Glutamatergic neuron (in vitro differentiated cells): ENCODE measurements at regions not wholly inside any gene's neighbourhood (a gene's known extent, or its start where the extent isn't known, plus 50 kb on each side); places are given as distances from the start of the nearest gene placed in this dataset.

Experiments
- DNase-seq: peaks from one replicate; pipeline ENCODE4 v3.0.0; 2022
- H3K27ac Mint-ChIP-seq: one replicate; pipeline ENCODE4 v1.8.0; 2020; ENCODE audit warnings: mild to moderate bottlenecking, mixed read lengths, inconsistent platforms; ENCODE audit not compliant: unreplicated experiment
- H3K27me3 Mint-ChIP-seq: one replicate; pipeline ENCODE4 v1.8.0; 2020; ENCODE audit warnings: mild to moderate bottlenecking, moderate library complexity, mixed read lengths, inconsistent platforms; ENCODE audit not compliant: unreplicated experiment
- H3K36me3 Mint-ChIP-seq: one replicate; pipeline ENCODE4 v1.8.0; 2020; ENCODE audit warnings: mild to moderate bottlenecking, mixed read lengths, inconsistent platforms; ENCODE audit not compliant: unreplicated experiment
- H3K4me1 Mint-ChIP-seq: one replicate; pipeline ENCODE4 v1.8.0; 2020; ENCODE audit warnings: mild to moderate bottlenecking, low read depth, mixed read lengths, inconsistent platforms; ENCODE audit not compliant: unreplicated experiment
- H3K4me3 Mint-ChIP-seq: one replicate; pipeline ENCODE4 v1.8.0; 2020; ENCODE audit warnings: mild to moderate bottlenecking, mixed read lengths, inconsistent platforms; ENCODE audit not compliant: unreplicated experiment
- H3K9me3 Mint-ChIP-seq: one replicate; pipeline ENCODE4 v1.8.0; 2020; ENCODE audit warnings: mild to moderate bottlenecking, moderate library complexity, mixed read lengths, inconsistent platforms; ENCODE audit not compliant: unreplicated experiment
- TF ChIP-seq, protein P1 (sequence below): fragments of 200-600 bp; sonication (generic); IDR thresholded peaks from one replicate; pipeline ENCODE4 v1.5.0; 2021; ENCODE audit not compliant: partially characterized antibody, unreplicated experiment

DNA sequence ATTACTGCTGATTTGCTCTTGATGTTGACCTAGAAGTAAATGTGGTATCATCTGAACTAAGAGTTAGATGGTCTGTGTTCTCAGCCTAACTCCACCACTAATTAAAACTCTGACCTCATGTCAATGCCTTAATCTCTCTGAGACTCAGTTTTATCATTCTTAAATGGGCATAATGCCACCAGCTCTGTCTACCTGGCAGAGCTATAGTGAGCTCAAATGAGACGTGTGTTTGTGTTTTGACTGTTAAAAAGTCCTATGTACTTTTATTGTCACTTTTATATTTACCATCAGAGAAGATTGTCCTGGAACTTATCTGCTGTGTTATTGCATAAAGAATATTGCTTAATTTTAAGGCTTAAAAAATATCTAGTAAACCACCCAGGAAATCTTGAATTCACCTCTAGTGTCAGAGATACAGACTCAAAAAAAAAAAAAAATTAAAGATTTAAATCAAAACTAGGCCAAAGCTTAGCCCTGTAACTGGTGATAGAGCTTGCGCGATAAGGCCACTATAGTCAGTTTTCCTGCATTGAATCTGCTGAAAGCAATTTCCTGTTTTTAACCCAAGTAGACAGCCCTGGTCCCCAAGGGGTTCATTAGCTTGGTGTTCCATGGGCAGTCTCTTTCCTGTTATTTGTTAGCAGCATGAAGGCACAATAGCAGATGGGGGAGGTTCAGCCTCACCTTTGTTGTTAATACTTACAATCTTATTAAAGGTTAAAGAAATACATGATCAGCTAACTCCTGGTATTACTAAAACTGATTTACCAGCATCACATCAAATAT, 261.8 kb downstream of the ATP23 start:
- Mint-ChIP-seq H3K9me3 (no peaks in the 10 kb centered on the region), H3K4me1 (no peaks in the 10 kb centered on the region), H3K27ac (peak overlapping the region; percentile 49), H3K36me3 (no peaks in the 10 kb centered on the region), H3K4me3 (no peak overlapping the region), H3K27me3 (no peaks in the 10 kb centered on the region)
- TF ChIP-seq, protein P1, sequence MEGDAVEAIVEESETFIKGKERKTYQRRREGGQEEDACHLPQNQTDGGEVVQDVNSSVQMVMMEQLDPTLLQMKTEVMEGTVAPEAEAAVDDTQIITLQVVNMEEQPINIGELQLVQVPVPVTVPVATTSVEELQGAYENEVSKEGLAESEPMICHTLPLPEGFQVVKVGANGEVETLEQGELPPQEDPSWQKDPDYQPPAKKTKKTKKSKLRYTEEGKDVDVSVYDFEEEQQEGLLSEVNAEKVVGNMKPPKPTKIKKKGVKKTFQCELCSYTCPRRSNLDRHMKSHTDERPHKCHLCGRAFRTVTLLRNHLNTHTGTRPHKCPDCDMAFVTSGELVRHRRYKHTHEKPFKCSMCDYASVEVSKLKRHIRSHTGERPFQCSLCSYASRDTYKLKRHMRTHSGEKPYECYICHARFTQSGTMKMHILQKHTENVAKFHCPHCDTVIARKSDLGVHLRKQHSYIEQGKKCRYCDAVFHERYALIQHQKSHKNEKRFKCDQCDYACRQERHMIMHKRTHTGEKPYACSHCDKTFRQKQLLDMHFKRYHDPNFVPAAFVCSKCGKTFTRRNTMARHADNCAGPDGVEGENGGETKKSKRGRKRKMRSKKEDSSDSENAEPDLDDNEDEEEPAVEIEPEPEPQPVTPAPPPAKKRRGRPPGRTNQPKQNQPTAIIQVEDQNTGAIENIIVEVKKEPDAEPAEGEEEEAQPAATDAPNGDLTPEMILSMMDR: no peak
- DNase-seq: peak; percentile 16

DNA sequence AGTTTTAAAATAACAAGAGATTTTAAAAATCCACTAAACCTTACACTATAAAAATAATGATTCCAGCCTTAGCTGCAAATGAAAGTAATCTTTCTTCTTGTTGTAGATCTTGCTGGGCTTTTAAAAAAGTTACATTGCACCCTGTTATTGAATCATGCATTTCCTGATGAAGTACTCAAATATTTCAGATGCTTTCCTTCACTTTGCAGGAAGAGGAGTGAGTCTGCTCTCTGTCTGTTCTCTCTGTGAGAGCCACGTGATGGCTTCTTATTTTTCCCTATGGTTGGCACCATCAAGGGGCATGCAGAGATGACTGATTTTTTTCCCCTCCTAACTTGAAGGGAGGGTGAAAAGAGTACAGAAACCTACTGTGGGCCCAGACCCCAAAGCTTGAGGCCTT, 262.7 kb downstream of the ATP23 start:
- Mint-ChIP-seq H3K9me3 (no peaks in the 10 kb centered on the region), H3K27ac (no peak overlapping the region), H3K27me3 (no peaks in the 10 kb centered on the region), H3K36me3 (no peaks in the 10 kb centered on the region), H3K4me3 (no peak overlapping the region), H3K4me1 (peaks cover under 1% of the 10 kb centered on the region)
- TF ChIP-seq, protein P1: no peak
- no peak for DNase-seq

DNA sequence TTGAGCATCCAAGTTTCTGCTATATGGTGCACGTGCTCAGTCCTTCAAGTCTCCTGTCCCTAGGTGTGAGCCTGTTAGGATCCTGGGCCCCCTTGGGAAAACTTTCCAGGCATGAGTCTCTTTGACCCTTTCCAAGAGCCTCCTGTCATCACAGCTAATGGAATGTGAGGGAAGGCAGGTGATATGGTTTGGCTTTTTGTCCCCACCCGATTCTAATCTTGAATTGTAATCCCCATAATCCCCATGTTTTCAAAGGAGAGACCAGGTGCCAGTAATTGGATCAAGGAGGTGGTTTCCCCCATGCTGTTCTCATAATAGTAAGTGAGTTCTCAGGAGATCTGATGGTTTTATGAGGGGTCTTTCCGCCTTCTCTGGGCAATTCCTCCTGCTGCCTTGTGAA, 265.5 kb downstream of the ATP23 start:
- TF ChIP-seq, protein P1: no peak
- no peaks in the 10 kb centered on the region for H3K36me3 Mint-ChIP-seq
- H3K27me3 Mint-ChIP-seq: no peaks in the 10 kb centered on the region
- H3K27ac Mint-ChIP-seq: no peak overlapping the region
- H3K4me3 Mint-ChIP-seq: no peak overlapping the region
- H3K4me1 Mint-ChIP-seq: peaks cover 4% of the 10 kb centered on the region
- no peak for DNase-seq
- H3K9me3 Mint-ChIP-seq: no peaks in the 10 kb centered on the region

DNA sequence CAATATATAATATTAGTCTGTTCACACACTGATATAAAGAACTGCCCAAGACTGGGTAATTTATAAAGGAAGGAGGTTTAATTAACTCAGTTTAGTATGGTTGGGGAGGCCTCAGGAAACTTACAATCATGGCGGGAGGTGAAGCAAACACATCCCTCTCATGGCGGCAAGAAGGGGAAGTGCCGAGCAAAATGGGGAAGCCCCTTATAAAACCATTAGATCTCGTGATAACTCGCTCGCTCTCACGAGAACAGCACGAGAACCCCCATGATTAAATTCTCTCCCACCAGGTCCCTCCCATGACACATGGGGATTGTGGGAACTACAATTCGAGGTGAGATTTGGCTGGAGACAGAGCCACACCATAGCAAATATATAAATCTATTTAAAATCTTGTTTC, 269.8 kb downstream of the ATP23 start:
- Mint-ChIP-seq H3K4me1 (peaks cover 4% of the 10 kb centered on the region), H3K27me3 (peaks cover 3% of the 10 kb centered on the region), H3K27ac (no peak overlapping the region), H3K4me3 (no peak overlapping the region), H3K9me3 (no peaks in the 10 kb centered on the region), H3K36me3 (no peaks in the 10 kb centered on the region)
- TF ChIP-seq, protein P1: no peak
- DNase-seq: no peak

DNA sequence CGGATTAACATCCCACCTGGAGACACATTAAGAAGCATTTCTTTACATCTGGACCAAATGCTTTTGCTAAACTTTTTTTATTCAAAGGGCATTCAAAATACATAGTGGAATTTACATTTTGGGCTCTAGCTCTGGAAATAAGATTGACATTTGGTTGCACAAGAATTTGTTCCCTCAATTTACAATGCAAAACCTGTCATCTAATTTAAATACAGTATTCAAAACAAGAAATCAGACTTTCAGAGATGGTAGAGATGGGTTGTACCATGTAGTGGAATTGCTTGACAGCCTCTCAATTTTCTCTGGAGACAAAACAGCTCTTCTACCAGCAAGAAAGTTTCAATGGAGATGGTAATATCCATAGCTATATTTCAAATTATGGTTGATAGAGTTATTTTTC, 275.8 kb downstream of the ATP23 start:
- no peak for DNase-seq
- TF ChIP-seq, protein P1: no peak
- Mint-ChIP-seq H3K4me1 (no peaks in the 10 kb centered on the region), H3K4me3 (no peak overlapping the region), H3K27ac (no peak overlapping the region), H3K27me3 (peaks cover 3% of the 10 kb centered on the region), H3K9me3 (no peaks in the 10 kb centered on the region), H3K36me3 (no peaks in the 10 kb centered on the region)
